Astrocyte (in vitro differentiated cells and primary cell): ENCODE measurements at regions not wholly inside any gene's neighbourhood (a gene's known extent, or its start where the extent isn't known, plus 50 kb on each side); places are given as distances from the start of the nearest gene placed in this dataset.

Experiments
- DNase-seq: peaks from one replicate; pipeline ENCODE4 v3.0.0-alpha.2; 2010; ENCODE audit warnings: low read depth
- FAIRE-seq: peaks from 2 replicates; lab custom pipeline; 2011; peaks lifted over from hg19 to GRCh38; lab: Jason Lieb, UNC
- H2AFZ ChIP-seq: 2 replicates; pipeline ENCODE4 v1.6.0; 2012; ENCODE audit warnings: low read depth, low read length, inconsistent platforms
- H3K27ac ChIP-seq: 2 replicates; pipeline ENCODE4 v1.5.1; 2011; ENCODE audit warnings: low read depth, low read length, inconsistent platforms
- H3K27me3 ChIP-seq: 2 replicates; pipeline ENCODE4 v1.6.0; 2011; ENCODE audit warnings: low read length, inconsistent platforms; ENCODE audit not compliant: insufficient read depth
- H3K36me3 ChIP-seq: 2 replicates; pipeline ENCODE4 v1.5.1; 2011; ENCODE audit warnings: low read length, inconsistent platforms; ENCODE audit not compliant: insufficient read depth
- H3K4me1 ChIP-seq: 2 replicates; pipeline ENCODE4 v1.5.1; 2011; ENCODE audit warnings: low read length, inconsistent platforms; ENCODE audit not compliant: insufficient read depth
- H3K4me2 ChIP-seq: 2 replicates; pipeline ENCODE4 v1.6.0; 2012; ENCODE audit warnings: low read length, inconsistent platforms
- H3K4me3 ChIP-seq: 2 replicates; pipeline ENCODE4 v1.5.1; 2011; ENCODE audit warnings: low read depth, mild to moderate bottlenecking, low read length, inconsistent platforms; ENCODE audit not compliant: insufficient read depth
- H3K79me2 ChIP-seq: 2 replicates; pipeline ENCODE4 v1.6.0; 2012; ENCODE audit warnings: mild to moderate bottlenecking, low read length, inconsistent platforms; ENCODE audit not compliant: insufficient read depth
- H3K9ac ChIP-seq: 2 replicates; pipeline ENCODE4 v1.6.0; 2012; ENCODE audit warnings: mild to moderate bottlenecking, low read length, inconsistent platforms
- H3K9me3 ChIP-seq: 2 replicates; pipeline ENCODE4 v1.5.1; 2012; ENCODE audit warnings: low read depth, mild to moderate bottlenecking, low read length, inconsistent platforms; ENCODE audit not compliant: insufficient read depth
- H4K20me1 ChIP-seq: 2 replicates; pipeline ENCODE4 v1.6.0; 2012; ENCODE audit warnings: low read length, inconsistent platforms; ENCODE audit not compliant: insufficient read depth
- H3K27ac Mint-ChIP-seq: one replicate; pipeline ENCODE4 v1.8.0; 2021; ENCODE audit warnings: mild to moderate bottlenecking, mixed read lengths; ENCODE audit not compliant: unreplicated experiment
- H3K27me3 Mint-ChIP-seq: one replicate; pipeline ENCODE4 v1.8.0; 2021; ENCODE audit warnings: low read depth, mixed read lengths; ENCODE audit not compliant: unreplicated experiment
- H3K36me3 Mint-ChIP-seq: one replicate; pipeline ENCODE4 v1.8.0; 2021; ENCODE audit warnings: low read depth, mixed read lengths; ENCODE audit not compliant: unreplicated experiment
- H3K4me1 Mint-ChIP-seq: one replicate; pipeline ENCODE4 v1.8.0; 2021; ENCODE audit warnings: low read depth, mixed read lengths; ENCODE audit not compliant: unreplicated experiment
- H3K4me3 Mint-ChIP-seq: one replicate; pipeline ENCODE4 v1.8.0; 2021; ENCODE audit warnings: mild to moderate bottlenecking, moderate library complexity, mixed read lengths; ENCODE audit not compliant: unreplicated experiment
- H3K9me3 Mint-ChIP-seq: one replicate; pipeline ENCODE4 v1.8.0; 2021; ENCODE audit warnings: mild to moderate bottlenecking, mixed read lengths; ENCODE audit not compliant: unreplicated experiment
- CTCF ChIP-seq: IDR thresholded peaks from 2 replicates; pipeline ENCODE4 v1.5.1; 2011; ENCODE audit warnings: low read depth, mild to moderate bottlenecking, inconsistent platforms, low read length, moderate library complexity; ENCODE audit not compliant: insufficient read depth
- EZH2 ChIP-seq: IDR thresholded peaks from 2 replicates; pipeline ENCODE4 v1.6.1; 2012; ENCODE audit warnings: mild to moderate bottlenecking, low read length, inconsistent platforms; ENCODE audit not compliant: insufficient read depth

- no peak overlapping the region for H3K27ac ChIP-seq
- H3K4me2 ChIP-seq = no peak overlapping the region
- H3K9ac ChIP-seq = no peak overlapping the region
- no peaks in the 10 kb centered on the region for H3K79me2 ChIP-seq
- H3K27ac Mint-ChIP-seq = peak overlapping the region; percentile 50
- peaks cover 6% of the 10 kb centered on the region for H3K27me3 ChIP-seq
- H3K9me3 Mint-ChIP-seq = peaks cover 15% of the 10 kb centered on the region
- TF ChIP-seq CTCF (no peak), EZH2 (no peak)
- no peaks in the 10 kb centered on the region for H3K36me3 Mint-ChIP-seq
- peaks cover 34% of the 10 kb centered on the region for H3K27me3 Mint-ChIP-seq
- FAIRE-seq = no peak
- no peak overlapping the region for H3K4me3 ChIP-seq
- H3K4me1 ChIP-seq = peaks cover 11% of the 10 kb centered on the region
- no peak overlapping the region for H2AFZ ChIP-seq
- H3K4me3 Mint-ChIP-seq = no peak overlapping the region
- H3K36me3 ChIP-seq = no peaks in the 10 kb centered on the region
- H3K9me3 ChIP-seq = no peaks in the 10 kb centered on the region
- no peak for DNase-seq
- no peaks in the 10 kb centered on the region for H4K20me1 ChIP-seq
- H3K4me1 Mint-ChIP-seq = peaks cover 16% of the 10 kb centered on the region
These were observed 58.2 kb upstream of the PTCH1 start for GRCh38 chr9:95574866-95575553.

GRCh38 chr9:95574176-95574575 lies 57.4 kb upstream of the PTCH1 start:
- FAIRE-seq (no peak), DNase-seq (no peak)
- Mint-ChIP-seq H3K9me3 (peaks cover 15% of the 10 kb centered on the region), H3K4me1 (peaks cover 18% of the 10 kb centered on the region), H3K27me3 (peaks cover 28% of the 10 kb centered on the region), H3K36me3 (no peaks in the 10 kb centered on the region), H3K4me3 (no peak overlapping the region), H3K27ac (no peak overlapping the region)
- Histone ChIP-seq H3K4me1 (peaks cover 14% of the 10 kb centered on the region), H3K4me3 (no peak overlapping the region), H3K27ac (no peak overlapping the region), H2AFZ (no peak overlapping the region), H3K4me2 (no peak overlapping the region), H4K20me1 (no peaks in the 10 kb centered on the region), H3K9ac (no peak overlapping the region), H3K27me3 (peaks cover 6% of the 10 kb centered on the region), H3K9me3 (no peaks in the 10 kb centered on the region), H3K36me3 (no peaks in the 10 kb centered on the region), H3K79me2 (no peaks in the 10 kb centered on the region)
- TF ChIP-seq CTCF (no peak), EZH2 (no peak)

GRCh38 chr9:95573463-95573862 lies 56.7 kb upstream of the PTCH1 start:
- no peak for FAIRE-seq
- no peak overlapping the region for H3K4me3 ChIP-seq

More at GRCh38 chr9:95573463-95573862, 56.7 kb upstream of the PTCH1 start:
- Histone ChIP-seq H3K79me2 (no peaks in the 10 kb centered on the region), H2AFZ (no peak overlapping the region), H4K20me1 (no peaks in the 10 kb centered on the region), H3K4me2 (no peak overlapping the region), H3K4me1 (peaks cover 14% of the 10 kb centered on the region), H3K27ac (no peak overlapping the region), H3K36me3 (no peaks in the 10 kb centered on the region), H3K27me3 (peaks cover 6% of the 10 kb centered on the region), H3K9me3 (no peaks in the 10 kb centered on the region), H3K9ac (no peak overlapping the region)
- H3K4me3 Mint-ChIP-seq = no peak overlapping the region
- TF ChIP-seq EZH2 = no peak
- no peak for TF ChIP-seq CTCF
- H3K27me3 Mint-ChIP-seq = peaks cover 27% of the 10 kb centered on the region
- H3K27ac Mint-ChIP-seq = no peak overlapping the region
- peaks cover 18% of the 10 kb centered on the region for H3K4me1 Mint-ChIP-seq
- DNase-seq = no peak
- peaks cover 15% of the 10 kb centered on the region for H3K9me3 Mint-ChIP-seq
- no peaks in the 10 kb centered on the region for H3K36me3 Mint-ChIP-seq
